HUES48 (cell line): ENCODE measurements at regions not wholly inside any gene's neighbourhood (a gene's known extent, or its start where the extent isn't known, plus 50 kb on each side); places are given as distances from the start of the nearest gene placed in this dataset.

ENCODE experiments used
- H3K27ac ChIP-seq: one replicate; pipeline ENCODE4 v1.7.0; 2013; ENCODE audit warnings: low read depth, low read length, inconsistent platforms
- H3K27me3 ChIP-seq: 2 replicates; pipeline ENCODE4 v1.6.1; 2013; ENCODE audit warnings: mild to moderate bottlenecking, low read length; ENCODE audit not compliant: control insufficient read depth, insufficient read depth
- H3K36me3 ChIP-seq: 2 replicates; pipeline ENCODE4 v1.6.1; 2013; ENCODE audit warnings: low read length; ENCODE audit not compliant: control insufficient read depth, insufficient read depth
- H3K4me1 ChIP-seq: 2 replicates; pipeline ENCODE4 v1.6.1; 2013; ENCODE audit warnings: mild to moderate bottlenecking, low read length; ENCODE audit not compliant: control insufficient read depth, insufficient read depth
- H3K4me3 ChIP-seq: 2 replicates; pipeline ENCODE4 v1.5.1; 2013; ENCODE audit warnings: mild to moderate bottlenecking, low read depth, low read length
- H3K9ac ChIP-seq: 2 replicates; pipeline ENCODE4 v1.6.1; 2013; ENCODE audit warnings: mild to moderate bottlenecking, low read depth, low read length, moderate library complexity
- H3K9me3 ChIP-seq: 2 replicates; pipeline ENCODE4 v1.6.1; 2013; ENCODE audit warnings: low read length; ENCODE audit not compliant: control insufficient read depth, insufficient read depth

- H3K4me3 ChIP-seq = no peak overlapping the region
- H3K27ac ChIP-seq = no peak overlapping the region
- no peaks in the 10 kb centered on the region for H3K36me3 ChIP-seq
- H3K4me1 ChIP-seq = no peaks in the 10 kb centered on the region
- no peaks in the 10 kb centered on the region for H3K27me3 ChIP-seq
- H3K9ac ChIP-seq = no peak overlapping the region
- no peaks in the 10 kb centered on the region for H3K9me3 ChIP-seq
Measured at GRCh38 chr11:128053981-128054931, 533.1 kb downstream of the ETS1 start.

DNA sequence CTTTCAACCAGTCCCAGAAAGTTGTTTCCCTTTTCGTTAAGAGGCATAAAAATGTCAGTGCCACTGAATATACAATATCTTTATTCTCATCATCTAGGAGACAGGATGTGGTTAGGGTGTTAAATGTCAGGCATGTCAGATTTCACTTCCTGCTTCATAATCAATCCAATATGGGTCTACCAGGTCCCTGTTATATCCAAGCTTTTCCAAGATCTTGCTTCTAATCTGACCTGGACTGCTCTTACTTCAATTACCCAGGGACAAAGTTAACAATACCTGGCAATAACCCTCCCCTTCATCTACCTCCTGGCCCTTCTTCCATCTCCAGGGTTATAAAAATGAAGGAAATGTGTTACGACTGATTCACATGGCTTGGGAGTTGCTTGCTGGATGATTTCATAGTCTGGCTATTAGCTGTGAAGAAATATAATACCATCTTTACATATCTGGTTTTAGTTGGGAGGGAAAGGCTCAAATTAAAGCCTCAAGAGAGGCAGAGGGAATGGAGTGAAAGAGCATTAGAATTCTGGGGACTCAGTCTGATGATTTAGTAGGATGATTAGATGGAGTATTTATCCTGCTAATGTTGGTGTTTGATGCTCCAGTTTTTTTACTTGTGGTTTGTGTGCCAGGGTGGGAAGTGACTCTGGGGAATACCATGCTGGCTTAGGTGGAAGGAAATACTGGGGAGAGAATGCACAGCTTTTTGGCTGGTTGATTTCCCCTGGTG is 534.3 kb downstream of the ETS1 start:
- no peaks in the 10 kb centered on the region for H3K9me3 ChIP-seq
- H3K9ac ChIP-seq = no peak overlapping the region
- no peaks in the 10 kb centered on the region for H3K4me1 ChIP-seq
- no peak overlapping the region; the same call in 1 of the 2 replicates for H3K4me3 ChIP-seq
- H3K27ac ChIP-seq = no peak overlapping the region
- H3K27me3 ChIP-seq = no peaks in the 10 kb centered on the region
- no peaks in the 10 kb centered on the region for H3K36me3 ChIP-seq

- no peak overlapping the region for H3K9ac ChIP-seq
- no peaks in the 10 kb centered on the region for H3K27me3 ChIP-seq
- H3K4me1 ChIP-seq = peaks cover 7% of the 10 kb centered on the region; the same call in 1 of the 2 replicates
- H3K4me3 ChIP-seq = no peak overlapping the region
- H3K27ac ChIP-seq = no peak overlapping the region
- H3K9me3 ChIP-seq = no peaks in the 10 kb centered on the region
- no peaks in the 10 kb centered on the region for H3K36me3 ChIP-seq
Measured at GRCh38 chr11:128048121-128048520, 539.2 kb downstream of the ETS1 start.

DNA sequence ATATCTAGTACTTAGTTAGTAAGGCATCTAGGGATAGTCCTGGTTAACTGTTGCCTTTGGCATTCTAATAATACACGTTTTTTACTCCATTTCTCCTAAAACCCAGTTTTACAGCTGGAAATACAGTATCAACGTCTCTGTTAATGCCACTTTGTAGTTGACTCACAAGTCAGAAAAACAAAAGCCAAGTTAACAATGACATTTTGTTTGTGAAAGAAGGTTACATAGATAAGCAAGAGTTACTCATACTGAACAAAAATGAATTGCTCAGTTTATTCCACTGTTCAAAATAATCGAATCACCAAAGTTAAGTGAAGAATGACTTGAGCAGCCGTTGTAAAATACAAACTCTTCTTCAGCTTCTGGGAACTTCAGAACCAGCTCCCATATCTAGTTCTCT is 540.3 kb downstream of the ETS1 start:
- H3K4me3 ChIP-seq = no peak overlapping the region
- no peak overlapping the region for H3K27ac ChIP-seq
- no peaks in the 10 kb centered on the region for H3K36me3 ChIP-seq
- peaks cover 7% of the 10 kb centered on the region; the same call in 1 of the 2 replicates for H3K4me1 ChIP-seq
- H3K9ac ChIP-seq = no peak overlapping the region
- H3K27me3 ChIP-seq = no peaks in the 10 kb centered on the region
- no peaks in the 10 kb centered on the region for H3K9me3 ChIP-seq

- Histone ChIP-seq H3K4me1 (peaks cover 7% of the 10 kb centered on the region; the same call in 1 of the 2 replicates), H3K27me3 (no peaks in the 10 kb centered on the region), H3K9ac (no peak overlapping the region), H3K4me3 (no peak overlapping the region), H3K36me3 (no peaks in the 10 kb centered on the region), H3K9me3 (no peaks in the 10 kb centered on the region), H3K27ac (no peak overlapping the region)
Measured at GRCh38 chr11:128046213-128046612, 541.1 kb downstream of the ETS1 start.

DNA sequence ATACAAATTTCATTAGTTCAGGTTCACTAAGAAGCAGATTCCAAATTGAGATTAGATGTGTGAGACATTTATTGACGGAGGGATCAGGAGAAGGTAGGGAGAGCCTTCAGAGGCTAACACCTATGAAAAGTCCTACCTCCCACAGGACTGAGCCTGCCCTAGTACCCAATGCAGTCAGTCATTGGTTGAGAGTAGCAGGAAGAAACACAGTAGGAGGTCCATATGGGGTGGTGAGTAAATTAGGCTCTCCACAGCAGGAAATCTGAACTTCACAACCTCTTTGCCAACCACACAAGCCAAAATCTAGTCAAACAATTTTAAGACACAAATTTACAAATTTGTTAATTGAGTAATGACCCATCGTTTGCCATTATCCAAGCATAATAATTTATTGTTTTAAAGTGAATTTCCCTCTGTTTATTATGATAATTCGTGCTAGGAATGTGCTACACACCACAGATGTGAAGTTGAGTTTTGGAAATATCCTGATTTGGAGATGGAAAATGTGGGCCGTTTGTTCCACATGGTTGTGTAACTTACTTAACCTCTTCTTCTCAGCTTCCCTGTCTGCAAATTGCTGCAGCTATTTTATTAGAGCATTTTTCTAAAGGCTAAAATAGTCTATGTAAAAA is 542.1 kb downstream of the ETS1 start:
- no peak overlapping the region for H3K27ac ChIP-seq
- H3K27me3 ChIP-seq = no peaks in the 10 kb centered on the region
- no peaks in the 10 kb centered on the region for H3K36me3 ChIP-seq
- H3K4me1 ChIP-seq = peaks cover 7% of the 10 kb centered on the region; the same call in 1 of the 2 replicates
- no peak overlapping the region for H3K4me3 ChIP-seq
- no peak overlapping the region for H3K9ac ChIP-seq
- no peaks in the 10 kb centered on the region for H3K9me3 ChIP-seq

GRCh38 chr11:128042290-128042751 is 545.0 kb downstream of the ETS1 start:
- Histone ChIP-seq H3K27ac (no peak overlapping the region), H3K4me3 (no peak overlapping the region), H3K9me3 (no peaks in the 10 kb centered on the region), H3K9ac (no peak overlapping the region), H3K4me1 (peaks cover 7% of the 10 kb centered on the region; the same call in 1 of the 2 replicates), H3K27me3 (no peaks in the 10 kb centered on the region), H3K36me3 (no peaks in the 10 kb centered on the region)

DNA sequence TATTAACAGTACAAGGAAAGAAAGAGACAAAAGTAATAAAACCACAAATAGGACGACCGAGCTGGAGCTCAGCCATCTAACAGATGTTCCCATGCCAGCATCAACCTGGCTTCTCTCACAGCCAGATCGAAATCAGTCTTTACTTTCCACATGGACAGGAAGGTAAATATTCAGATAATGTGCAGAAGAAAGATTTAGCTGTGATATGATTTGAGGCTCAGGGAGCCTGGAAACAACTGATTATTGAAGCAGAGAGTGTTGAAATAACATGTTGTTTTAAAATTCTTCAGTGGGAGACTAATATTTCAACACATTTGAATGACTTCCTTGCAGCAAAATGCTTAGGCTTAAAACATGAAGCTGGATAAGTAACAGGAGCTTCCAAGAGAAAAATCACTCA is 546.8 kb downstream of the ETS1 start:
- Histone ChIP-seq H3K27me3 (no peaks in the 10 kb centered on the region), H3K4me3 (no peak overlapping the region), H3K27ac (no peak overlapping the region), H3K9me3 (no peaks in the 10 kb centered on the region), H3K36me3 (no peaks in the 10 kb centered on the region), H3K4me1 (peaks cover 7% of the 10 kb centered on the region; the same call in 1 of the 2 replicates), H3K9ac (no peak overlapping the region)

DNA sequence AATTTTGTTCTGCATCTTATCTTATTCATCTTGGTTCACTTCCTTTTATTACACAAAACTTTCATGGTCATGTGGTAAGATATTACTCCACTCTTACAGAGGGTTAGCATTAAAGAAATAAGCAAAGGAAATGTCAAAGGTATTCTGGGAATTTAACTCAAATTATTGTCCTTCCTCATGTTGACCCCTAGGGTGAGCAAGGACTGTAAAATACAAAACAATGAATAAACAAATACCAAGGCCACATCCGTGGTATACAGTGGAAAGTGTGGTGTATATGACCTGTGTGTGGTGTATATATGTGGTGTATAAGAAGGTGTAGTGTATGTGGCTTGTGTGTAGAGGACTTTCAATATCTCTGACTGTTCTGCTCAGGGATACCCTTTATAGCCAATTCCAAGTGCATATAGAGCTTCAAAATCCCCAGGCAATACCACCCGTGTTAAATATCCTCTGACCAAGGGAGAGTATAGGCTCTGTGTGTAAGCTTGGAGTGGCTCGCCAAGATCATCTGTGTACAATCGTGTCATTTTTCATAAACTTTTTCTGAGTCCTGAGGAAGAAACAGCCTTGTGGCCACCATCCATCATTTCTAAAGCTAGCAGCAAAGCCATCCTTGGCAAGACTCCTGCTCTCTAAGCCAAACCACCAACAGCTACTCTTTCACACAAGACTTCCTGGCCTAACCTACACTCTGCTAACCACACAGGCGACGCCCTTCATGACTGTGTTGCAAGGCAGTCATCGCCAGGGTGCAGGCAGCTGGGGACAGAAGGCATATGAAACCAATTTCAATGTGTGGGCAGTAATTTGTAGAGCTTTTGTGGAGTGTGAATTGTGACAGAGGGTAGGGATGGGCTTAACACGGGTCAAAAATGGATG is 548.0 kb downstream of the ETS1 start:
- Histone ChIP-seq H3K4me1 (no peaks in the 10 kb centered on the region), H3K36me3 (no peaks in the 10 kb centered on the region), H3K9ac (no peak overlapping the region), H3K27ac (no peak overlapping the region), H3K9me3 (no peaks in the 10 kb centered on the region), H3K27me3 (no peaks in the 10 kb centered on the region), H3K4me3 (no peak overlapping the region)

DNA sequence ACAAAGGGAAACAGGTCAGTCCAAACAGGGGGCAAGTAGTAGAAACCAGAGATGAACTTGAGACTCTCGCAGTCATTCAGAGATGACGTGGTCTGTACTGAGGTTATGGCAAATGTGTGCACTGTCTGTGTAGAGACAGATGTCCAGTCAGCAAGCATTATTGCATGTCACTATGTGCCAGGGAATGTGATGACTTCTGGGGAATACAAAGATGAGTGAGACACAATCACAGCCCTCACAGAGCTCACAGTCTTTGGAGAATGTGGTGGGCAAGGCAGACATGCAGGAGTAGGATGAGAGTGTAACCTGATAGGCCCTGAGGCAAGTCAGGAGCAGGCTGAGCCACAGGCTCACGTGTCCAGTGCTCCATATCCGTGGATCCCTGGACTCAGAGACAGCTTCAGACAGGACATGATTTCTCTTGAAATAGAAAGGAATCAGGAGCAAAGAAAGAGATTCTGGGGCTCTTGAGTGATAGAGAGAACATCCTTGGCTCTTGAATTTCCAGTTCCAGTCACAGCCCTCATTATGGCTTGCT is 550.7 kb downstream of the ETS1 start:
- no peaks in the 10 kb centered on the region for H3K36me3 ChIP-seq
- H3K4me1 ChIP-seq = no peaks in the 10 kb centered on the region
- H3K4me3 ChIP-seq = no peak overlapping the region
- H3K9ac ChIP-seq = no peak overlapping the region
- no peaks in the 10 kb centered on the region for H3K9me3 ChIP-seq
- no peak overlapping the region for H3K27ac ChIP-seq
- no peaks in the 10 kb centered on the region for H3K27me3 ChIP-seq
